Activated T-helper 17 cell treated with anti-CD3 and anti-CD28 coated beads, Interleukin-2, amount 50 U/mL, for 72 hours (primary cell): ENCODE measurements at regions not wholly inside any gene's neighbourhood (a gene's known extent, or its start where the extent isn't known, plus 50 kb on each side); places are given as distances from the start of the nearest gene placed in this dataset.
A peak's percentile ranks its signal among the peaks of the same experiment; 100 is the strongest.
"Not testable (repeated sequence)": the region's sequence is repeated elsewhere in the genome, so short reads cannot be mapped to it uniquely, and the experiment has no call there.

Experiments used
- ATAC-seq: fragments of 150-1000 bp; cut with Tn5 transposase; replicated peaks from 2 replicates; pipeline ENCODE4 v1.10.0; 2021; ENCODE audit warnings: mild to moderate bottlenecking, moderate library complexity
- H3K27ac Mint-ChIP-seq: one replicate; pipeline ENCODE4 v1.8.0; 2022; ENCODE audit warnings: mixed read lengths
- H3K27me3 Mint-ChIP-seq: one replicate; pipeline ENCODE4 v1.8.0; 2022; ENCODE audit warnings: mixed read lengths
- H3K36me3 Mint-ChIP-seq: one replicate; pipeline ENCODE4 v1.8.0; 2022; ENCODE audit warnings: low read depth, mild to moderate bottlenecking, mixed read lengths
- H3K4me1 Mint-ChIP-seq: one replicate; pipeline ENCODE4 v1.8.0; 2022; ENCODE audit warnings: mixed read lengths
- H3K4me3 Mint-ChIP-seq: one replicate; pipeline ENCODE4 v1.8.0; 2022; ENCODE audit warnings: mild to moderate bottlenecking, mixed read lengths
- H3K9me3 Mint-ChIP-seq: one replicate; pipeline ENCODE4 v1.8.0; 2022; ENCODE audit warnings: mixed read lengths

DNA sequence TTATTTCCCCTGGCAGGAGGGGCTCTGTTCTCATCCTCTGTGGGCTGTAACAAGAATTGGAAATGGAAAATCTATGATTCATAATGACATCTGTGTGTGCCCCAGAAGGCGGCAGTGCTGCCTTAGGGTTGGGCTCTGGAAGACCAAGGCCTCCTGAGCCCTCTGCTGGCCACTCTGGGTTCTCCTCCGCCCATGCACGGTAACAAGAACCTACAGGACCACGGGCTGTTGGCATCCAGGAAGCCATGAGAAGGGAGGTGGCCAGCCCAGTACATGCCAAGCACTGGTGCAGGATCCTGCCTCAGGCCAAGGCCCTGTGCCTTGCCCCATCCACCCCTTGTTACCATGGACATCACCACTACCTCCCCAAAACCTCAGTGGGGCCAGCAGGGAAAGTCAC, 454.2 kb downstream of the TP53TG3F start:
- H3K36me3 Mint-ChIP-seq, H3K4me3 Mint-ChIP-seq, H3K4me1 Mint-ChIP-seq, H3K27ac Mint-ChIP-seq, ATAC-seq, H3K27me3 Mint-ChIP-seq, H3K9me3 Mint-ChIP-seq: not testable (repeated sequence)

DNA sequence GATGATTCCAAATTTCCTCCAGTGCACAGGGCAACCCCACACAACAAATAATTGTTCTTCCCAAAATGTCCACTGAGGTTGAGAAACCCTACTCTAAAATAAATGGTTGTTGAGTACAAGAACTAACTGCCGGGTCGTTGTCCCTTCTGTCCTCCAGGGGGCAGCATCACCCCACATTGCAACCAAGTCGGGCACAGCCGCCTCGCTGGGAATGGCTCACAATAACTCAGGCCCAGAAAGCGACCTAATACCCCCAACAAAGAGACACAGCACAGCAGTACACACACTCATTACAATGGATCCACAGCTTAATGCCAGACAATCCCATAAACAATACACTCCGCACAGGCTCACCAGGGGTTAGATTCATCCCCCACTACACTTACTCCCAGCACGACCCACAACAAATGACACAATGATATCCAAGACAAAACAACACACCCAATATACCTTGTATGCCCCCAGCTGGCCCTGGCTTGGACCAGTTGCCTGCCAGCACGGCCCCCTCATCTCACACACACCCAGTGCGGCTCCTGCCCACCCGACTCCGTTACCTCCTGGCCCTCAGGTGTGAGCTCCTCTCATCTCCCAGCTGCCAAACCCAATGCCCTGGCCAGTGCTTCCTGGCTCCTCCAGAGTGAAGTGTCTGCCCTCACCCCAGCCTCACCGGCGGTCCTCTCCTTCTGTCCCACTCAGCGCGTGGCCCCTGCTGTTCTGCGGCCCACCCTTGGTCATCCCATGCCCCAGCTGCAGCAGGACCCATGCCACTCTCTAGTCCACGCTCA, 461.5 kb downstream of the TP53TG3F start:
- not testable (repeated sequence) for H3K27me3 Mint-ChIP-seq, H3K4me3 Mint-ChIP-seq, H3K27ac Mint-ChIP-seq, H3K4me1 Mint-ChIP-seq, H3K9me3 Mint-ChIP-seq, ATAC-seq, H3K36me3 Mint-ChIP-seq

DNA sequence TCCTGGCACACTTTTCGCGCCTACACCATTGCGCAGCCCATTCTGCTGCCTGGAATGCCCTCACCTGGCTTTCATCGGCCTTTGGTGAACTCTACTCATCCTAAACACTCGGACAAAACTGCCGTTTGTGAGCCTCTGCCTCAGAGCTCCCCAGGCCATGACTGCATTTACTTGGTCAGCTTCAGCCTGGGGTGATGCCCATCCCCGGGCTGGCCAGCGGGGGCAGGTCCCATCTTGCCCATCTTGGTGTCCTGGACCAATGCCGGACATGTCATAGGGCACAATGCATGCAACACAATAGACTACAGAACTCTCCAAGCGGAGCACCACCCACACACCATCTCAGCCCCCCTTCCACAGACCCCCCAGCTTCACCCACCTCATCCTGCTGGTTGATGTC, 463.5 kb downstream of the TP53TG3F start:
- H3K9me3 Mint-ChIP-seq, H3K36me3 Mint-ChIP-seq, H3K4me1 Mint-ChIP-seq, H3K27me3 Mint-ChIP-seq, H3K27ac Mint-ChIP-seq, ATAC-seq, H3K4me3 Mint-ChIP-seq: not testable (repeated sequence)

DNA sequence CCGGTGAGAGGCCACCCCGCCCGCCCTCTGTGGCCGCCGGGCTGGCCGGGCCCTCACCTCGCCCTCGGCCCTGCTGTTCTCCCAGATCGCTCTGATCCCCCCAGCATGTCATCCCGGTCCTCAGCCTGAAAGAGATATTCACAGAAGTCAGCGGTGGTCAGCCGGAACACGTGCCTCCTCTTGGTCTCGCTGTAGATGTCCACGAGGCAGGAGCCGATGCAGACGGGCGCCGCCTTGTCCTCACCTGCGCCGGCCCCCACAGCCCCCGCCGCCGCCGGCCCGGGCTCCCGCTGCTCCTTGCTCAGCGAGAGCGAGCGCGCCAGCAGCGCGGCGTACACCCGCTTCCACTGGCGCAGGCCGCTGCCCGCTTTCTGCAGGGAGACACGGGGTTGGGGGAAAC, 468.6 kb downstream of the TP53TG3F start:
- H3K4me1 Mint-ChIP-seq, H3K9me3 Mint-ChIP-seq, H3K27me3 Mint-ChIP-seq, H3K36me3 Mint-ChIP-seq, H3K27ac Mint-ChIP-seq, H3K4me3 Mint-ChIP-seq, ATAC-seq: not testable (repeated sequence)

DNA sequence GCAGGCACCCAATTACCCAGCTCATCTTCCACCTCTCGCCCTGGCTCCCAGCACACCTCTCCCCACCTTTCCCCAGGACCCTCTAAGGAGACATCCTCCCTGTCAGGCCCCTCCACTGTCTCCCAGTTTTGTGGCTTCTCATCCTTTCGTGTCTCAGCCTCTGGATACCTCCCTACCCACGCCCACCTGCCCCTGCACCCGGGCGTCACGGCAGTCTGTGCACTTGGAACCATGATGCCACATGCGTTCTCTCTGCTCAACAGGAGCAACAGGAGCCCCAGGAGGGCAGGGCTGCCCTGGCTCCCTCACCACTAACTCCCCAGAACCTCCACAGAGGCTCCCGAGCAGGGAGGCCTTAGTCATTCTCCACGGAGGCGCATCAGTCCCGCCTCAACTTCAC, 472.8 kb downstream of the TP53TG3F start:
- not testable (repeated sequence) for H3K27me3 Mint-ChIP-seq, H3K9me3 Mint-ChIP-seq, H3K36me3 Mint-ChIP-seq, H3K27ac Mint-ChIP-seq, ATAC-seq, H3K4me1 Mint-ChIP-seq, H3K4me3 Mint-ChIP-seq

DNA sequence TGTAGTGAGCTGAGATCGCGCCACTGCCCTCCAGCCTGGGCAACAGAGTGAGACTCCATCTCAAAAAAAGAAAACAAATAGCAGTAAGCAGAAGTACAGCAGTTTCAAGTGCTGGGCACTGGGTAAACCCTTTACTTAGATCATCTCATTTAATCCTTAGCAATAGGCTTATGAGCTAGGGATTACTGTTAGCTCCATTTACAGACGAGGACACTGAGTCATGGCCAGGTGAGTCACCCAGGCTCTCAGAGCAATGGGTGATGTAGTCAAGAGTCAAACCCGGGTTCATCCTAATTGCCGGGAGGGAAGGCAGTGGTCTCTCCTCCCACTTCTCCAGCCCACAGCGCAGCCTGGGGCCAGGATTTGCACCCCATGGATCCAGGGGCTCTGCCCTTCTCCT, 473.6 kb downstream of the TP53TG3F start:
- not testable (repeated sequence) for H3K9me3 Mint-ChIP-seq, H3K4me1 Mint-ChIP-seq, H3K27ac Mint-ChIP-seq, H3K36me3 Mint-ChIP-seq, H3K4me3 Mint-ChIP-seq, ATAC-seq, H3K27me3 Mint-ChIP-seq

DNA sequence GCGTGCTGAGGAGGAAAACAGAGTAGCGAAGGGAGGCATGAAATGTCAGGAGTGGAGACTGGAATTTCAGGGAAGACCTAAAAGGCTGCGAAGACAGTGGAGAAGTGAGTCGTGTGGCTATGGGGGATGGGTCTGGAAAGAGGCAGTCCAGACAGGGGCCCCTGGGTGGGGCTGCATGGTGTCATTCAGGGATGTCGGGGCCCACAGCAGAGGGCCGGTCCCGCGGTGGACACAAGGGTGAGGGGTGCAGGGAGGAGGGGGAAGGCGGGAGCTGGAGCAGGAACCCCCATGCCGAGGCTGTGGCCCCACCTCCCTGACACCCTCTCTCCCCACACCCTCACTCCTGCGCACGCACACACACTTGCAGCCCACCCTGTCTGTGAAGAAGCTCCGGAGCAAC, 476.4 kb downstream of the TP53TG3F start:
- H3K4me3 Mint-ChIP-seq, H3K4me1 Mint-ChIP-seq, H3K27ac Mint-ChIP-seq, H3K36me3 Mint-ChIP-seq, H3K27me3 Mint-ChIP-seq, H3K9me3 Mint-ChIP-seq, ATAC-seq: not testable (repeated sequence)

DNA sequence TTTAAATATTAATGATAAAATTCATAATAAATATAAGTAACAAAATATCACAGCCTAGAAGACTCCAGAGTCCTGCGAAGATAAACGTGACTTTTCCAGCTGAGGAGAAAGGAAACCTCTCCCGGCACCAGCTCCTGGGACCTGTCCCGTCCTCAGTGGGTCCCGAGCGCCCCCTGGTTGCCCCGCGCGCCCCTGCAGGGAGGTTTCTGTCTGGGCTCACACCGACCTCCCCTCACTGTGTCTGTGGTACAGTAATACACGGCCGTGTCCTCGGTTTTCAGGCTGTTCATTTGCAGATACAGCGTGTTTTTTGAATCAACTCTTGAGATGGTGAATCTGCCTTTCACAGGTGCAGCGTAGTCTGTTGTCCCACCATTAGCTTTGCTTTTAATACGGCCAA, 478.7 kb downstream of the TP53TG3F start:
- not testable (repeated sequence) for H3K27ac Mint-ChIP-seq, H3K27me3 Mint-ChIP-seq, H3K4me3 Mint-ChIP-seq, H3K36me3 Mint-ChIP-seq, H3K9me3 Mint-ChIP-seq, H3K4me1 Mint-ChIP-seq, ATAC-seq

DNA sequence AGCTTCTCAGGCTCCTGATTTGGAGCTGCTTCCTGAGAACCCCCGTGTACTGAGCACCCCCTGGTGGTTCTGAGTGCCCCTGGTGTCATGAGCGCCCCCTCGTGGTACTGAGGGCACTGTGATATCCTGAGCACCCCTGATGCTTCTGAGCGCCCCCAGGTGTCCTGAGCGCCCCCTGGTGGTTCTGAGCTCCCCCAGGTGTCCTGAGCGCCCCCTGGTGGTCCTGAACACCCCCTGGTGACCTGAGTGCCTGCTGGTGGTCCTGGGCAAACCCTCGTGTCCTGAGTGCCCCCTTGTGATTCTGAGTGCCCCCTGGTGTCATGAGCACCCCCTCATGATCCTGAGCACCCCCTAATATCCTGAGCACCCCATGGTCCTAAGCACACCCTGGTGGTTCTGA, 502.1 kb downstream of the TP53TG3F start:
- H3K36me3 Mint-ChIP-seq, ATAC-seq, H3K27ac Mint-ChIP-seq, H3K27me3 Mint-ChIP-seq, H3K4me1 Mint-ChIP-seq, H3K9me3 Mint-ChIP-seq, H3K4me3 Mint-ChIP-seq: not testable (repeated sequence)

DNA sequence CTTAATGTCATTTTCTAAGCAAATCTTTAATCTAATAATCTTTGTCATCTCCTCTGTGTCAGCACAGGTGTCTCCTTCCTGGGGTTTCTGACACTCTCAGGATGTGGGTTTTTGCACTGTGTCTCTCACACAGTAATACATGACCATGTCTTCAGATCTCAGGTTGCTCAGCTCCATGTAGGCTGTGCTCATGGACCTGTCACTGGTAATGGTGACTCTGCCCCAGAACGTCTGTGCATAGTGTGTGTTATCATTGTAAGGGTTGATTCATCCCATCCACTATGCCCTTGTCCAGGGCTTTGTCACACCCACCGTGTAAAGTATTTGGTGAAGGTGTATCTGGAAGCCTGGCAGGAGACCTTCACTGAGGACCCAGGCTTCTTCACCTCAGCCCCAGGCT, 506.1 kb downstream of the TP53TG3F start:
- not testable (repeated sequence) for H3K27me3 Mint-ChIP-seq, H3K4me1 Mint-ChIP-seq, H3K9me3 Mint-ChIP-seq, H3K4me3 Mint-ChIP-seq, H3K27ac Mint-ChIP-seq, H3K36me3 Mint-ChIP-seq
- peak; percentile 69 for ATAC-seq

DNA sequence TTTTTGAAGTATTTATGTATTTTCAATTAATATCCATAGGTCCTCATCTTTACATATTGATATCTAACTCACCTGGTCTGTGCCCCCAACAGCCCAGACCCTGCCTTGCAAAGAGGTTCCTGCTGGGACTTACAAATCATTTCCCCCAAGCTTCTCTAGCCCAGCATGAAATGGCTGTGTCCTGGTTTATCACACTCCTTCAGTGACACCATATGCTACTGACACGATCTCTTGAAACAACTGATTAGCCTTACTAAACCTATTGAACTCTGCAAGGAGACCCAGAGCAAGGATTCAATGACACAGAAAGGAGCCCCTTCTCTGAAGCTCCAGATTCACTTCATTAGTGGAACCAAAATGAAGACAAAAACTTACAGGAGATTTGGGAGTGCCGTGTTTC, 507.4 kb downstream of the TP53TG3F start:
- ATAC-seq, H3K4me3 Mint-ChIP-seq, H3K27ac Mint-ChIP-seq, H3K36me3 Mint-ChIP-seq, H3K9me3 Mint-ChIP-seq, H3K4me1 Mint-ChIP-seq, H3K27me3 Mint-ChIP-seq: not testable (repeated sequence)

DNA sequence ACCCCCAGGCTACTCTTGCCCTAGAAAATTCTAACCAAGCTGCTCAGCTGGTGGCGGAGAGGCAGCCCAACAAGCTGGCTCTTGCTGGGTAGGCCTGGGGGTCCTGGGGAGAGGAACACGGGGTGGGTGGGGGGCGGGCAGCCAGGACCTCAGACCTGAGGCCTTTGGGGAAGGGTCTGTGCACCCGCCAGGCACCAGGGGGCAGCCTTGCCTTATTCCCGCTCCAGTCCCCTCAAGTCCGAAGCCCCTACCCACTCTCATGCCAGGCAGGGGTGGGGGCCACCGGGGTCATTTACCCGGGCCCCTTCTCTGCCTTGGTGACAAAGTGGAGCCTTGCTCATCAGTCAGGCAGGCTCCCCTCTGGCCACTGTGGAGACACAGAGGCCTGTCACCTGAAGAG, 515.1 kb downstream of the TP53TG3F start:
- H3K4me1 Mint-ChIP-seq, H3K4me3 Mint-ChIP-seq, H3K27ac Mint-ChIP-seq, H3K27me3 Mint-ChIP-seq, H3K36me3 Mint-ChIP-seq, H3K9me3 Mint-ChIP-seq, ATAC-seq: not testable (repeated sequence)

DNA sequence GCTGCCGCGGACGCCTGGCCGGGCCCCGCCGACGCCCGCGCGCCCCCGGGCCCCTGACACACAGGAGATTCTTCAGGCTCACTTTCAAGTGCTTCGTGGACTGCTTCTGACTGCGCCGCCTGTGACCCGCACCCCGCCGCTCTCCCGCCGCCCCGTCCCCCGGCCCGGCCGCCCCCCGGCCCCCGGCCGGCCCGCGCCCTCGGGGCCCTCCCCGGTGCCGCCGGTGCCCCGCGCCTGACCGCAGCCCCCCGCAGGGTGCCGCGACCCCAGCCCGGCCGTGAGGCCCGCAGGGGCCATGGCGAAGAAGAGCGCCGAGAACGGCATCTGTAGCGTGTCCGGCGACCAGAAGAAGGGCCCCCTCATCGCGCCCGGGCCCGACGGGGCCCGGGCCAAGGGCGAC, 516.3 kb downstream of the TP53TG3F start:
- not testable (repeated sequence) for H3K9me3 Mint-ChIP-seq, H3K4me3 Mint-ChIP-seq, H3K4me1 Mint-ChIP-seq, H3K27me3 Mint-ChIP-seq, ATAC-seq, H3K27ac Mint-ChIP-seq, H3K36me3 Mint-ChIP-seq

DNA sequence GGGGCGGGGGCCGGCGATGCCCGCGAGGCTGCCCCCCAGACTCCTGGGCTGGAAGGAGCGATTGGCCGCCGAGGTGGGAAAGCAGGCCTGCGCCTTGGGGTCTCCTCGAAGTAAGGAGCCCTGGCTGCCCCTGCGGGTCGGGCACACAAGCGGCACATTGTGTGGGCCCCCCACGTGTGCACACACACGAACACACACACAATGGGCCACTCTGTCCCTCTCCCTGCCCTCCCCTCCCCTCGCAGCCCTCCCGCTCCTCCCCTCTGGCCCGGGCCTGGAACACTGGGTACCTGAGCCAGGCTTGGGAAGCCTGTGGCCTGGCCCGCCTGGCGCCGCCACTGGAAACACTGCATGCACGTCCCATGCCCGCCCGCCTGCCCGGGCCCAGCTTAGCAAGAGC, 517.1 kb downstream of the TP53TG3F start:
- not testable (repeated sequence) for H3K27ac Mint-ChIP-seq, H3K27me3 Mint-ChIP-seq, H3K9me3 Mint-ChIP-seq, H3K4me1 Mint-ChIP-seq, ATAC-seq, H3K4me3 Mint-ChIP-seq, H3K36me3 Mint-ChIP-seq

DNA sequence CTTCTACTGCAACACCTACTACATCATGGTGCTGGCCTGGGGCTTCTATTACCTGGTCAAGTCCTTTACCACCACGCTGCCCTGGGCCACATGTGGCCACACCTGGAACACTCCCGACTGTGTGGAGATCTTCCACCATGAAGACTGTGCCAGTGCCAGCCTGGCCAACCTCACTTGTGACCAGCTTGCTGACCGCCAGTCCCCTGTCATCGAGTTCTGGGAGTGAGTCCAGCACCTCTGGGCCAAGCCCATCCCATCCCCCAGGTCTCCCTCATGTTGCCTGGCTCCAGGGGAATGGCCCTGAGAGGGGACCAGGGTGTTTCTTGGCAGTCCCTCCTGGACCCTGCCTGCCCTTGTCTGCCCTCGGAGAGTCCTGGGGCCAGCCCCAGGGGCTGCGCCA, 519.4 kb downstream of the TP53TG3F start:
- ATAC-seq, H3K36me3 Mint-ChIP-seq, H3K27me3 Mint-ChIP-seq: not testable (repeated sequence)

DNA sequence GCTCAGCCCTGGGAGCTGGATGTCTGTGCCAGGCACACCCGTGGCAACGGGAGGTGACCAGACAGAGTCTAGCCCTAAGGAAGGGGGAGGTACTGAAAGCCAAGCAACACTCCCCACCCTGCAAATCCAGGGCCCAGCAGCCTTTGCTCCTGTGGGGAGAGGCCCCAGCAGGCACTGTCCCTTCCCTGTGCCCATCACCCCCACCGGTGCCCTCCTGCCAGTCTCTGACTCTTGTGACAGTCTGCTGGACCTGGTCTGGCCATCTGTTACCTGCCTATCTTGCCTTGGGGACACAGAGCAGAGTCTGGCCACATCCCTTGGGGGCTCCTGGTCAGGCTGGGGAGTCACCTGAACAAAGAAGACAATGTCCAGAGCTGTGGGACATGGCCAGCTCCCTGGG, 520.2 kb downstream of the TP53TG3F start:
- ATAC-seq, H3K4me3 Mint-ChIP-seq, H3K27ac Mint-ChIP-seq, H3K36me3 Mint-ChIP-seq, H3K27me3 Mint-ChIP-seq, H3K9me3 Mint-ChIP-seq, H3K4me1 Mint-ChIP-seq: not testable (repeated sequence)

More for the DNA sequence above, 519.4 kb downstream of the TP53TG3F start:
- H3K9me3 Mint-ChIP-seq, H3K4me3 Mint-ChIP-seq, H3K4me1 Mint-ChIP-seq, H3K27ac Mint-ChIP-seq: not testable (repeated sequence)
